Islet of Langerhans (tissue), 1 donor: ENCODE measurements at regions not wholly inside any gene's neighbourhood (a gene's known extent, or its start where the extent isn't known, plus 50 kb on each side); places are given as distances from the start of the nearest gene placed in this dataset.

ENCODE experiments used
- FAIRE-seq: peaks from one replicate; lab custom pipeline; 2011; peaks lifted over from hg19 to GRCh38; lab: Jason Lieb, UNC

GRCh38 chr1:14103878-14104430, 404.0 kb downstream of the PRDM2 start:
- no peak for FAIRE-seq

GRCh38 chr1:14106126-14106525, 406.1 kb downstream of the PRDM2 start:
- no peak for FAIRE-seq

GRCh38 chr1:14106679-14107313, 406.8 kb downstream of the PRDM2 start:
- FAIRE-seq = no peak

GRCh38 chr1:14108356-14109275, 408.6 kb downstream of the PRDM2 start:
- no peak for FAIRE-seq

GRCh38 chr1:14109276-14109635, 409.3 kb downstream of the PRDM2 start:
- FAIRE-seq = no peak

GRCh38 chr1:14110040-14110439, 410.1 kb downstream of the PRDM2 start:
- FAIRE-seq = no peak

GRCh38 chr1:14111121-14111520, 411.1 kb downstream of the PRDM2 start:
- no peak for FAIRE-seq

GRCh38 chr1:14112613-14113012, 412.6 kb downstream of the PRDM2 start:
- no peak for FAIRE-seq

GRCh38 chr1:14113271-14113670, 413.3 kb downstream of the PRDM2 start:
- no peak for FAIRE-seq

- FAIRE-seq = no peak
Measured at GRCh38 chr1:14113841-14114567, 414.0 kb downstream of the PRDM2 start.

GRCh38 chr1:14115976-14116375, 416.0 kb downstream of the PRDM2 start:
- FAIRE-seq = no peak

- FAIRE-seq = no peak
Measured at GRCh38 chr1:14117700-14118099, 417.7 kb downstream of the PRDM2 start.

- no peak for FAIRE-seq
Measured at GRCh38 chr1:14118691-14119485, 418.9 kb downstream of the PRDM2 start.

- no peak for FAIRE-seq
Measured at GRCh38 chr1:14120895-14121294, 420.9 kb downstream of the PRDM2 start.

- no peak for FAIRE-seq
Measured at GRCh38 chr1:14128096-14128495, 428.1 kb downstream of the PRDM2 start.

GRCh38 chr1:14129009-14129408, 429.0 kb downstream of the PRDM2 start:
- FAIRE-seq = no peak

GRCh38 chr1:14135070-14135469, 435.1 kb downstream of the PRDM2 start:
- no peak for FAIRE-seq

- FAIRE-seq = no peak
Measured at GRCh38 chr1:14136152-14136763, 436.3 kb downstream of the PRDM2 start.

GRCh38 chr1:14136881-14137280, 436.9 kb downstream of the PRDM2 start:
- no peak for FAIRE-seq

GRCh38 chr1:14137411-14138134, 437.6 kb downstream of the PRDM2 start:
- FAIRE-seq = no peak

GRCh38 chr1:14138135-14138506, 438.1 kb downstream of the PRDM2 start:
- FAIRE-seq = no peak
